SK-N-SH (cell line): ENCODE measurements at regions not wholly inside any gene's neighbourhood (a gene's known extent, or its start where the extent isn't known, plus 50 kb on each side); places are given as distances from the start of the nearest gene placed in this dataset.

Source experiments
- CHD2 ChIP-seq: fragments of 150-350 bp; IDR thresholded peaks from 2 replicates; pipeline ENCODE4 v1.6.1; 2018; ENCODE audit warnings: low read length; ENCODE audit not compliant: partially characterized antibody
- ELF1 ChIP-seq: IDR thresholded peaks from 2 replicates; pipeline ENCODE4 v1.4.0; 2012
- EP300 ChIP-seq, 2 experiments: IDR thresholded peaks; 2 replicates each; pipeline versions ENCODE4 v1.4.0 to v1.6.1; 2012; ENCODE audit warnings: borderline replicate concordance in 1 of 2, low read depth in 1 of 2, low read length in 1 of 2
- FOXJ3 ChIP-seq: sonication (generic); formaldehyde crosslinking; IDR thresholded peaks from 2 replicates; pipeline ENCODE4 v1.5.1; 2020; ENCODE audit warnings: mild to moderate bottlenecking, missing genetic modification reagents
- GABPA ChIP-seq: IDR thresholded peaks from 2 replicates; pipeline ENCODE4 v1.4.0; 2012; ENCODE audit warnings: low read depth, mild to moderate bottlenecking
- MEF2A ChIP-seq: IDR thresholded peaks from 2 replicates; pipeline ENCODE4 v1.4.0; 2012; ENCODE audit warnings: low read depth, borderline replicate concordance
- RXRA ChIP-seq: IDR thresholded peaks from 2 replicates; pipeline ENCODE4 v1.4.0; 2012; ENCODE audit warnings: low read depth, mild to moderate bottlenecking, borderline replicate concordance
- TAF1 ChIP-seq: IDR thresholded peaks from 2 replicates; pipeline ENCODE4 v1.6.1; 2012; ENCODE audit warnings: low read depth, mild to moderate bottlenecking, low read length, moderate library complexity, borderline replicate concordance
- TF ChIP-seq, protein P1 (sequence below): fragments of 150-350 bp; IDR thresholded peaks from 2 replicates; pipeline ENCODE4 v1.6.1; 2016; ENCODE audit warnings: mild to moderate bottlenecking, low read depth, low read length
- TF ChIP-seq, protein P2 (sequence below): fragments of 200-600 bp; sonication (generic); IDR thresholded peaks from 2 replicates; pipeline ENCODE4 v1.6.1; 2017; ENCODE audit warnings: antibody characterized with exemption, mild to moderate bottlenecking, moderate library complexity
- TF ChIP-seq, protein P3 (sequence below): IDR thresholded peaks from 2 replicates; pipeline ENCODE4 v1.6.1; 2012; ENCODE audit warnings: mild to moderate bottlenecking, low read depth, low read length, moderate library complexity
- TF ChIP-seq, protein P4 (sequence below): IDR thresholded peaks from 2 replicates; pipeline ENCODE4 v1.4.0; 2012; ENCODE audit warnings: low read depth, borderline replicate concordance
- TF ChIP-seq, protein P5 (sequence below): IDR thresholded peaks from 2 replicates; pipeline ENCODE4 v1.4.0; 2012; ENCODE audit warnings: low read depth

DNA sequence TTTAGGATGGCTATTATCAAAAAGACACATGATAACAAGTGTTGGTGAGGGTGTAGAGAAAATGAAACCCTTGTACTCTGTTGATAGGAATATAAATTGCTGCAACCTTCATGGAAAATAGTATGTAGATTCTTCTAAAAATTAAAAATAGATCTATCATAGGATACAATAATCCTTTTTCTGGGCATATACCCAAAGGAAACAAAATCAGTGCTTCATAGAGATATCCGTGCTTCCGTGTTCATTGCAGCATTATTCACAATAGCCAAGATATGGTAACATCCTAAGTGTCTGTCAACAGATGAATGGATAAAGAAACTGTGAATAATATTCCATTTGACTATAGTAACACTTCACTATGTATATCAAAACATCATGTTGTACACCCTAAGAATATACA, 106.7 kb downstream of the MIS18A start:
- TF ChIP-seq, protein P1, sequence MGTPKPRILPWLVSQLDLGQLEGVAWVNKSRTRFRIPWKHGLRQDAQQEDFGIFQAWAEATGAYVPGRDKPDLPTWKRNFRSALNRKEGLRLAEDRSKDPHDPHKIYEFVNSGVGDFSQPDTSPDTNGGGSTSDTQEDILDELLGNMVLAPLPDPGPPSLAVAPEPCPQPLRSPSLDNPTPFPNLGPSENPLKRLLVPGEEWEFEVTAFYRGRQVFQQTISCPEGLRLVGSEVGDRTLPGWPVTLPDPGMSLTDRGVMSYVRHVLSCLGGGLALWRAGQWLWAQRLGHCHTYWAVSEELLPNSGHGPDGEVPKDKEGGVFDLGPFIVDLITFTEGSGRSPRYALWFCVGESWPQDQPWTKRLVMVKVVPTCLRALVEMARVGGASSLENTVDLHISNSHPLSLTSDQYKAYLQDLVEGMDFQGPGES = no peak
- no peak for TF ChIP-seq MEF2A
- TF ChIP-seq, protein P2, sequence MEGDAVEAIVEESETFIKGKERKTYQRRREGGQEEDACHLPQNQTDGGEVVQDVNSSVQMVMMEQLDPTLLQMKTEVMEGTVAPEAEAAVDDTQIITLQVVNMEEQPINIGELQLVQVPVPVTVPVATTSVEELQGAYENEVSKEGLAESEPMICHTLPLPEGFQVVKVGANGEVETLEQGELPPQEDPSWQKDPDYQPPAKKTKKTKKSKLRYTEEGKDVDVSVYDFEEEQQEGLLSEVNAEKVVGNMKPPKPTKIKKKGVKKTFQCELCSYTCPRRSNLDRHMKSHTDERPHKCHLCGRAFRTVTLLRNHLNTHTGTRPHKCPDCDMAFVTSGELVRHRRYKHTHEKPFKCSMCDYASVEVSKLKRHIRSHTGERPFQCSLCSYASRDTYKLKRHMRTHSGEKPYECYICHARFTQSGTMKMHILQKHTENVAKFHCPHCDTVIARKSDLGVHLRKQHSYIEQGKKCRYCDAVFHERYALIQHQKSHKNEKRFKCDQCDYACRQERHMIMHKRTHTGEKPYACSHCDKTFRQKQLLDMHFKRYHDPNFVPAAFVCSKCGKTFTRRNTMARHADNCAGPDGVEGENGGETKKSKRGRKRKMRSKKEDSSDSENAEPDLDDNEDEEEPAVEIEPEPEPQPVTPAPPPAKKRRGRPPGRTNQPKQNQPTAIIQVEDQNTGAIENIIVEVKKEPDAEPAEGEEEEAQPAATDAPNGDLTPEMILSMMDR = no peak
- TF ChIP-seq, protein P3, sequence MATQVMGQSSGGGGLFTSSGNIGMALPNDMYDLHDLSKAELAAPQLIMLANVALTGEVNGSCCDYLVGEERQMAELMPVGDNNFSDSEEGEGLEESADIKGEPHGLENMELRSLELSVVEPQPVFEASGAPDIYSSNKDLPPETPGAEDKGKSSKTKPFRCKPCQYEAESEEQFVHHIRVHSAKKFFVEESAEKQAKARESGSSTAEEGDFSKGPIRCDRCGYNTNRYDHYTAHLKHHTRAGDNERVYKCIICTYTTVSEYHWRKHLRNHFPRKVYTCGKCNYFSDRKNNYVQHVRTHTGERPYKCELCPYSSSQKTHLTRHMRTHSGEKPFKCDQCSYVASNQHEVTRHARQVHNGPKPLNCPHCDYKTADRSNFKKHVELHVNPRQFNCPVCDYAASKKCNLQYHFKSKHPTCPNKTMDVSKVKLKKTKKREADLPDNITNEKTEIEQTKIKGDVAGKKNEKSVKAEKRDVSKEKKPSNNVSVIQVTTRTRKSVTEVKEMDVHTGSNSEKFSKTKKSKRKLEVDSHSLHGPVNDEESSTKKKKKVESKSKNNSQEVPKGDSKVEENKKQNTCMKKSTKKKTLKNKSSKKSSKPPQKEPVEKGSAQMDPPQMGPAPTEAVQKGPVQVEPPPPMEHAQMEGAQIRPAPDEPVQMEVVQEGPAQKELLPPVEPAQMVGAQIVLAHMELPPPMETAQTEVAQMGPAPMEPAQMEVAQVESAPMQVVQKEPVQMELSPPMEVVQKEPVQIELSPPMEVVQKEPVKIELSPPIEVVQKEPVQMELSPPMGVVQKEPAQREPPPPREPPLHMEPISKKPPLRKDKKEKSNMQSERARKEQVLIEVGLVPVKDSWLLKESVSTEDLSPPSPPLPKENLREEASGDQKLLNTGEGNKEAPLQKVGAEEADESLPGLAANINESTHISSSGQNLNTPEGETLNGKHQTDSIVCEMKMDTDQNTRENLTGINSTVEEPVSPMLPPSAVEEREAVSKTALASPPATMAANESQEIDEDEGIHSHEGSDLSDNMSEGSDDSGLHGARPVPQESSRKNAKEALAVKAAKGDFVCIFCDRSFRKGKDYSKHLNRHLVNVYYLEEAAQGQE = no peak
- no peak for TF ChIP-seq TAF1
- TF ChIP-seq GABPA = no peak
- no peak for TF ChIP-seq ELF1
- no peak for TF ChIP-seq CHD2
- TF ChIP-seq, protein P4, sequence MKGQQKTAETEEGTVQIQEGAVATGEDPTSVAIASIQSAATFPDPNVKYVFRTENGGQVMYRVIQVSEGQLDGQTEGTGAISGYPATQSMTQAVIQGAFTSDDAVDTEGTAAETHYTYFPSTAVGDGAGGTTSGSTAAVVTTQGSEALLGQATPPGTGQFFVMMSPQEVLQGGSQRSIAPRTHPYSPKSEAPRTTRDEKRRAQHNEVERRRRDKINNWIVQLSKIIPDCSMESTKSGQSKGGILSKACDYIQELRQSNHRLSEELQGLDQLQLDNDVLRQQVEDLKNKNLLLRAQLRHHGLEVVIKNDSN = no peak
- TF ChIP-seq RXRA = no peak
- TF ChIP-seq, protein P5, sequence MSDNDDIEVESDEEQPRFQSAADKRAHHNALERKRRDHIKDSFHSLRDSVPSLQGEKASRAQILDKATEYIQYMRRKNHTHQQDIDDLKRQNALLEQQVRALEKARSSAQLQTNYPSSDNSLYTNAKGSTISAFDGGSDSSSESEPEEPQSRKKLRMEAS = no peak
- TF ChIP-seq FOXJ3 (CRISPR knock-in tag) = no peak
- no peak for TF ChIP-seq EP300 (IDR thresholded peaks at IDR 0.05; ENCODE audit: borderline replicate concordance in 1 of 2, low read depth in 1 of 2, low read length in 1 of 2)
